Osteoblast (primary cell): ENCODE measurements at regions not wholly inside any gene's neighbourhood (a gene's known extent, or its start where the extent isn't known, plus 50 kb on each side); places are given as distances from the start of the nearest gene placed in this dataset.

Source experiments
- DNase-seq: peaks from one replicate; pipeline ENCODE4 v3.0.0; 2011; ENCODE audit warnings: low spot score, mixed read lengths; ENCODE audit not compliant: insufficient read length; ENCODE audit errors: missing footprints
- H2AFZ ChIP-seq: 2 replicates; pipeline ENCODE4 v1.6.0; 2011; ENCODE audit warnings: mild to moderate bottlenecking, low read length
- H3K27ac ChIP-seq: 2 replicates; pipeline ENCODE4 v1.5.1; 2011; ENCODE audit warnings: mild to moderate bottlenecking, low read depth, low read length, moderate library complexity
- H3K27me3 ChIP-seq: 2 replicates; pipeline ENCODE4 v1.6.0; 2012; ENCODE audit warnings: mild to moderate bottlenecking, control low read depth, inconsistent platforms, low read length, moderate library complexity; ENCODE audit not compliant: insufficient read depth
- H3K36me3 ChIP-seq: 2 replicates; pipeline ENCODE4 v1.5.1; 2011; ENCODE audit warnings: mild to moderate bottlenecking, low read length, control low read depth, moderate library complexity; ENCODE audit not compliant: insufficient read depth
- H3K4me1 ChIP-seq: 2 replicates; pipeline ENCODE4 v1.5.1; 2011; ENCODE audit warnings: mild to moderate bottlenecking, low read length, control low read depth, moderate library complexity; ENCODE audit not compliant: insufficient read depth
- H3K4me2 ChIP-seq: 2 replicates; pipeline ENCODE4 v1.6.0; 2011; ENCODE audit warnings: mild to moderate bottlenecking, low read length; ENCODE audit not compliant: insufficient read depth
- H3K4me3 ChIP-seq: fragments of 200-600 bp; sonication (generic); 3 replicates; pipeline ENCODE4 v1.5.1; 2012; ENCODE audit warnings: mild to moderate bottlenecking, low read length, inconsistent platforms; ENCODE audit not compliant: insufficient read depth
- H3K79me2 ChIP-seq: 2 replicates; pipeline ENCODE4 v1.6.0; 2012; ENCODE audit warnings: mild to moderate bottlenecking, low read length, control low read depth, inconsistent platforms; ENCODE audit not compliant: insufficient read depth
- H3K9me3 ChIP-seq: 2 replicates; pipeline ENCODE4 v1.5.1; 2011; ENCODE audit warnings: low read depth, low read length, control low read depth
- H4K20me1 ChIP-seq: 2 replicates; pipeline ENCODE4 v1.6.0; 2012; ENCODE audit warnings: mild to moderate bottlenecking, low read length, control low read depth; ENCODE audit not compliant: insufficient read depth
- TF ChIP-seq, protein P1 (sequence below): IDR thresholded peaks from 2 replicates; pipeline ENCODE4 v1.5.1; 2011; ENCODE audit warnings: mild to moderate bottlenecking, low read depth, low read length, moderate library complexity; ENCODE audit errors: extremely low read depth

DNA sequence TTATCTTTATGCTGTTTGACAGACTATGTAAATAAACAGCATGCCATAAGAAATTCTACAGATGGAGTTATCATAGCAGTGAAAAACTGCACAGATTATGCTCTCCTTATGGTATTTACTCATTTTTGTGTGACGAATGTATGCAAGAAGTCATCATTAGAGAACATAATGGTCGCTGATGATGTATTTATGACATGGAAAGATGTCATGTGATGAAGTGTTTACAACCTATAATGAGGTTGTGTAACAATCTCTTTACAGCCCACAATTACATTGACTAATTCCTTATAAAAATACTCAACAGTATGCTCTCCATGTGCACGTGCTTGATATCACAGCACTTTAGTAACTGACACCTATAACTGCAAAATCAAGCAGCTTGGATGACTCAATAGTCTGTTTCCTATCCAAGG, 192.4 kb downstream of the BMP2 start:
- H4K20me1 ChIP-seq, result no peaks in the 10 kb centered on the region
- no peaks in the 10 kb centered on the region for H3K36me3 ChIP-seq
- H3K4me3 ChIP-seq, result no peak overlapping the region
- no peaks in the 10 kb centered on the region for H3K27me3 ChIP-seq
- H3K4me2 ChIP-seq, result no peak overlapping the region
- no peaks in the 10 kb centered on the region for H3K4me1 ChIP-seq
- TF ChIP-seq, protein P1, sequence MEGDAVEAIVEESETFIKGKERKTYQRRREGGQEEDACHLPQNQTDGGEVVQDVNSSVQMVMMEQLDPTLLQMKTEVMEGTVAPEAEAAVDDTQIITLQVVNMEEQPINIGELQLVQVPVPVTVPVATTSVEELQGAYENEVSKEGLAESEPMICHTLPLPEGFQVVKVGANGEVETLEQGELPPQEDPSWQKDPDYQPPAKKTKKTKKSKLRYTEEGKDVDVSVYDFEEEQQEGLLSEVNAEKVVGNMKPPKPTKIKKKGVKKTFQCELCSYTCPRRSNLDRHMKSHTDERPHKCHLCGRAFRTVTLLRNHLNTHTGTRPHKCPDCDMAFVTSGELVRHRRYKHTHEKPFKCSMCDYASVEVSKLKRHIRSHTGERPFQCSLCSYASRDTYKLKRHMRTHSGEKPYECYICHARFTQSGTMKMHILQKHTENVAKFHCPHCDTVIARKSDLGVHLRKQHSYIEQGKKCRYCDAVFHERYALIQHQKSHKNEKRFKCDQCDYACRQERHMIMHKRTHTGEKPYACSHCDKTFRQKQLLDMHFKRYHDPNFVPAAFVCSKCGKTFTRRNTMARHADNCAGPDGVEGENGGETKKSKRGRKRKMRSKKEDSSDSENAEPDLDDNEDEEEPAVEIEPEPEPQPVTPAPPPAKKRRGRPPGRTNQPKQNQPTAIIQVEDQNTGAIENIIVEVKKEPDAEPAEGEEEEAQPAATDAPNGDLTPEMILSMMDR, result no peak
- H2AFZ ChIP-seq, result no peak overlapping the region
- H3K79me2 ChIP-seq, result no peaks in the 10 kb centered on the region
- no peak for DNase-seq
- H3K9me3 ChIP-seq, result peaks cover 2% of the 10 kb centered on the region
- no peak overlapping the region for H3K27ac ChIP-seq

DNA sequence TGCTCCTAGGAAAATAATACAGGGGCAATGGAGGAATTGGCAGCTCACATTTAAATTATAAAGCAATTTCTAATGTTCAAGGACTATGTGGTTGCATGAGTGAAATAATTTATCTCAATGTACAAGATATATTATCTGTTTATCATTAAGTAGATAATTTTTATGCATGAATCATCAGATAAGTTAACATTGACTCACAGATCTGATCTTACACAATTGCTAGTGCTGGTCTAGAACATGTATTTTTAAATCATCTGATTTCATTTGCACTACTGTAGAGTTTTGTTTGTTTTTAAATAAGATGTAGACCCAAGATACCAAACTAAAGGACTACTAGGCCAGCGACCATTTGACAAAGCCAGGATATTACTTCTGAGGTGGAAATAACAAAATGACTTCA, 199.2 kb downstream of the BMP2 start:
- DNase-seq, result no peak
- Histone ChIP-seq H3K4me3 (no peak overlapping the region), H3K9me3 (peaks cover 2% of the 10 kb centered on the region), H3K79me2 (no peaks in the 10 kb centered on the region), H2AFZ (no peak overlapping the region), H3K4me1 (no peaks in the 10 kb centered on the region), H3K4me2 (no peak overlapping the region), H3K27ac (no peak overlapping the region), H4K20me1 (no peaks in the 10 kb centered on the region), H3K36me3 (no peaks in the 10 kb centered on the region), H3K27me3 (no peaks in the 10 kb centered on the region)
- TF ChIP-seq, protein P1, result no peak

DNA sequence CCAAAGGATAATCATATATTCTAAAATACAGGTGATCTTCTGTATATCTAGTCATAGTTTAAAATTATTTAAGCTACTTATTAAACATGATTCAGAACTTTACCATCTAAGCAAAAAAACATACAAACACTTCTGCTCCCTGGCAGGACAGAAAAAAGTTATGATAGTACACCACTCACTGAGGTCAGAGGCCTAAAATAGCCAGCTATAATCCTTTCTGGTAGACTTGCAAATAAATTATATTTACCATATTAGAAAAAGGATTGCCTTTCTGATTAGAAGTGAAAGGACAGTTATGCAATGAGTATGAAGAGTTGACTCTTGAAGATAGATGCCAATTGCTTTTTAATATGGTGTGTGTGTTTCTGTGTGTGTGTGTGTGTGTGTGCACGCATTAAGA, 207.4 kb downstream of the BMP2 start:
- no peak for DNase-seq
- no peaks in the 10 kb centered on the region for H3K27me3 ChIP-seq
- H3K27ac ChIP-seq, result no peak overlapping the region
- no peaks in the 10 kb centered on the region for H3K79me2 ChIP-seq
- H2AFZ ChIP-seq, result no peak overlapping the region
- H4K20me1 ChIP-seq, result no peaks in the 10 kb centered on the region
- H3K4me2 ChIP-seq, result no peak overlapping the region
- no peaks in the 10 kb centered on the region for H3K36me3 ChIP-seq
- no peaks in the 10 kb centered on the region for H3K4me1 ChIP-seq
- TF ChIP-seq, protein P1, result no peak
- no peak overlapping the region for H3K4me3 ChIP-seq
- H3K9me3 ChIP-seq, result no peaks in the 10 kb centered on the region

DNA sequence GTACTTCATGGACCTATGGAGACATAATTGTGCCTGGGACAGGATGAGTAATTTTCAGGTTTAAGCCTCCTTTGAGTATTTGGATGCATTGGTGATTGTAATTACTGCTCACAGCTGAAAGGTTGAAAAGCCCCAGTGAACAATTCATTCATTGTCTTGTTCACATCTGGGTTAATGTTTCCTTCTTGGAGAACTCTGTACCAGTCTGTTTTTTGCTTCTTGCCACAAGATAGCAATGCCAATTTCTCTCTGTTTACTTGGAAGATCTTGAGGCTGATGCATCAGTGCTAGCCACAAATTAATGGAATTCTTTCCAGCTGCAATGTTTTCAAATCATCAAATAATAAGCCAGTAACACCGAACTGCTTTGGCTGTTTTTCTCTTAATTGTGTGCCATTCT, 207.8 kb downstream of the BMP2 start:
- H2AFZ ChIP-seq, result no peak overlapping the region
- H3K27ac ChIP-seq, result no peak overlapping the region
- H3K9me3 ChIP-seq, result no peaks in the 10 kb centered on the region
- no peaks in the 10 kb centered on the region for H4K20me1 ChIP-seq
- no peak for DNase-seq
- no peaks in the 10 kb centered on the region for H3K27me3 ChIP-seq
- H3K36me3 ChIP-seq, result no peaks in the 10 kb centered on the region
- TF ChIP-seq, protein P1, result no peak
- H3K79me2 ChIP-seq, result no peaks in the 10 kb centered on the region
- no peak overlapping the region for H3K4me2 ChIP-seq
- no peaks in the 10 kb centered on the region for H3K4me1 ChIP-seq
- no peak overlapping the region for H3K4me3 ChIP-seq
